Endodermal cell (in vitro differentiated cells): ENCODE measurements at regions not wholly inside any gene's neighbourhood (a gene's known extent, or its start where the extent isn't known, plus 50 kb on each side); places are given as distances from the start of the nearest gene placed in this dataset.
A peak's percentile ranks its signal among the peaks of the same experiment; 100 is the strongest.

Experiments
- DNase-seq: peaks from one replicate; pipeline ENCODE4 v3.0.0-alpha.2; 2017
- H3K27ac ChIP-seq: 2 replicates; pipeline ENCODE4 v1.5.1; 2013; ENCODE audit warnings: mild to moderate bottlenecking, low read depth, low read length, moderate library complexity
- H3K27me3 ChIP-seq: 2 replicates; pipeline ENCODE4 v1.6.1; 2013; ENCODE audit warnings: mild to moderate bottlenecking, low read length, moderate library complexity; ENCODE audit not compliant: insufficient read depth, control insufficient read depth, poor library complexity, severe bottlenecking
- H3K36me3 ChIP-seq: 2 replicates; pipeline ENCODE4 v1.7.0; 2013; ENCODE audit warnings: mild to moderate bottlenecking, low read length, moderate library complexity; ENCODE audit not compliant: control insufficient read depth, insufficient read depth
- H3K4me1 ChIP-seq: one replicate; pipeline ENCODE4 v1.7.0; 2013; ENCODE audit warnings: low read length; ENCODE audit not compliant: control insufficient read depth, insufficient read depth
- H3K4me3 ChIP-seq: 2 replicates; pipeline ENCODE4 v1.5.1; 2013; ENCODE audit warnings: mild to moderate bottlenecking, low read length, moderate library complexity
- H3K9ac ChIP-seq: 2 replicates; pipeline ENCODE4 v1.6.1; 2013; ENCODE audit warnings: mild to moderate bottlenecking, low read length, moderate library complexity; ENCODE audit not compliant: poor library complexity, severe bottlenecking; ENCODE audit errors: extremely low read depth
- H3K9me3 ChIP-seq: 2 replicates; pipeline ENCODE4 v1.6.1; 2013; ENCODE audit warnings: mild to moderate bottlenecking, low read length, moderate library complexity; ENCODE audit not compliant: control insufficient read depth
- H3K27ac Mint-ChIP-seq: 2 replicates; pipeline ENCODE4 v1.8.0; 2020; ENCODE audit warnings: mixed read lengths
- H3K27me3 Mint-ChIP-seq: 2 replicates; pipeline ENCODE4 v1.8.0; 2021; ENCODE audit warnings: mild to moderate bottlenecking, mixed read lengths; ENCODE audit not compliant: insufficient read depth
- H3K36me3 Mint-ChIP-seq: 2 replicates; pipeline ENCODE4 v1.8.0; 2020; ENCODE audit warnings: low read depth, mixed read lengths
- H3K4me1 Mint-ChIP-seq: 2 replicates; pipeline ENCODE4 v1.8.0; 2020; ENCODE audit warnings: mixed read lengths
- H3K4me3 Mint-ChIP-seq: 2 replicates; pipeline ENCODE4 v1.8.0; 2020; ENCODE audit warnings: mild to moderate bottlenecking, moderate library complexity, mixed read lengths
- H3K9me3 Mint-ChIP-seq: 2 replicates; pipeline ENCODE4 v1.8.0; 2020; ENCODE audit warnings: mild to moderate bottlenecking, mixed read lengths
- WGBS, 2 experiments: methylation state at CpG; one replicate each; pipeline versions ENCODE4 v1.1.5 to v1.1.7; 2013; ENCODE audit warnings: missing lambda C conversion rate in 2 of 2, mixed read lengths in 1 of 2; ENCODE audit not compliant: insufficient coverage in 1 of 2, insufficient read length in 1 of 2; 5-methylcytosine and 5-hydroxymethylcytosine counted together
- TF ChIP-seq, protein P1 (sequence below): fragments of 200-600 bp; sonication (generic); conservative IDR thresholded peaks from 2 replicates; pipeline ENCODE4 v1.5.0; 2021; ENCODE audit warnings: antibody characterized with exemption, mild to moderate bottlenecking

DNA sequence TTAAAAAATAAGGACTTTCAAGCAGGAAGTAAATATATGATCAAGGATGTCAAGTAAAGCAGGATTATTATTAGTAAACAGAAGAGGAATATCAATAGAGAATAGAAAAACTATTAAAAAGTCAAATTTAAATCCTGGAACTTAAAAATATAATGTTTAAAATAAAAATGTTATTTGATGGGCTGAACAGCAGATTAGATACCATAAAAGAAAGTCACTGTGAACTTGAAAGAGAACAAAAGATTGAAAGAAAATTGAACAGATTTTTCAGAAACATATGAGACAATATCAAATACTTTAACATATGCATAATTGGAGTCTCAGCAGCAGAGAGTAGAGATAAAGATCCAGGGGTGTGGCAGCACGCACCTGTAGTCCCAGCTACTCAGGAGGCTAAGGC is 1213.7 kb upstream of the AUTS2 start:
- Mint-ChIP-seq H3K36me3 (no peaks in the 10 kb centered on the region), H3K4me3 (no peak overlapping the region), H3K27ac (no peak overlapping the region), H3K4me1 (peaks cover 6% of the 10 kb centered on the region), H3K27me3 (no peaks in the 10 kb centered on the region), H3K9me3 (peaks cover 10% of the 10 kb centered on the region)
- H3K9me3 ChIP-seq, result peaks cover 19% of the 10 kb centered on the region
- H3K9ac ChIP-seq, result no peak overlapping the region
- H3K27me3 ChIP-seq, result no peaks in the 10 kb centered on the region
- WGBS, 2 experiments, result 89% methylated on average over 1 of the region's 1 CpG; no CpG with 5 or more reads in 1 of the 2 experiments
- H3K4me1 ChIP-seq, result no peaks in the 10 kb centered on the region
- TF ChIP-seq, protein P1, sequence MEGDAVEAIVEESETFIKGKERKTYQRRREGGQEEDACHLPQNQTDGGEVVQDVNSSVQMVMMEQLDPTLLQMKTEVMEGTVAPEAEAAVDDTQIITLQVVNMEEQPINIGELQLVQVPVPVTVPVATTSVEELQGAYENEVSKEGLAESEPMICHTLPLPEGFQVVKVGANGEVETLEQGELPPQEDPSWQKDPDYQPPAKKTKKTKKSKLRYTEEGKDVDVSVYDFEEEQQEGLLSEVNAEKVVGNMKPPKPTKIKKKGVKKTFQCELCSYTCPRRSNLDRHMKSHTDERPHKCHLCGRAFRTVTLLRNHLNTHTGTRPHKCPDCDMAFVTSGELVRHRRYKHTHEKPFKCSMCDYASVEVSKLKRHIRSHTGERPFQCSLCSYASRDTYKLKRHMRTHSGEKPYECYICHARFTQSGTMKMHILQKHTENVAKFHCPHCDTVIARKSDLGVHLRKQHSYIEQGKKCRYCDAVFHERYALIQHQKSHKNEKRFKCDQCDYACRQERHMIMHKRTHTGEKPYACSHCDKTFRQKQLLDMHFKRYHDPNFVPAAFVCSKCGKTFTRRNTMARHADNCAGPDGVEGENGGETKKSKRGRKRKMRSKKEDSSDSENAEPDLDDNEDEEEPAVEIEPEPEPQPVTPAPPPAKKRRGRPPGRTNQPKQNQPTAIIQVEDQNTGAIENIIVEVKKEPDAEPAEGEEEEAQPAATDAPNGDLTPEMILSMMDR, result no peak
- H3K4me3 ChIP-seq, result no peak overlapping the region
- no peak overlapping the region for H3K27ac ChIP-seq
- no peak for DNase-seq
- no peaks in the 10 kb centered on the region for H3K36me3 ChIP-seq

DNA sequence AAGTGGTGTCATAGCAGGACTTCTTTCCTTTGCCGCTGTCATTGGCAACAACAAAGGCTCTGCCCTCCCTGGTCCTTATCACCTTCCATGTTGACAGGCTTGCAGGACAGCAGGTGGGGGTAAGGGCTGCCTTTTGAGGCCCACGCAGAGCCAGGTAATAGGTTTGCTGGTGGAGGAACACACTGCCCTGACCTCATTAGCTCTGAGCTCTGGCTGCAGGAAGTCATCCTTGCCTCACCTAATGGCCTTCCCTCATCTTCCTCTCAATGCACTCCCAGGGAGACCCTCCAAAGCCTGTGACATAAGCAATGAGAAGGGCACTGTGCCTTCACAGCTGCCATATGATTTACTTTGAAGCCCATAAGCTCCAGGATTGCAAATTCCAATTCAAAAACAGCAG is 1205.2 kb upstream of the AUTS2 start:
- Histone ChIP-seq H3K4me3 (no peak overlapping the region), H3K36me3 (no peaks in the 10 kb centered on the region), H3K4me1 (no peaks in the 10 kb centered on the region), H3K27me3 (no peaks in the 10 kb centered on the region), H3K9me3 (peaks cover 5% of the 10 kb centered on the region), H3K9ac (no peak overlapping the region), H3K27ac (no peak overlapping the region)
- Mint-ChIP-seq H3K36me3 (no peaks in the 10 kb centered on the region), H3K27ac (no peak overlapping the region), H3K4me3 (no peak overlapping the region), H3K9me3 (peaks cover 13% of the 10 kb centered on the region), H3K27me3 (no peaks in the 10 kb centered on the region), H3K4me1 (peaks cover 16% of the 10 kb centered on the region)
- 44% methylated on average over 2 of the region's 2 CpGs; no CpG with 5 or more reads in 1 of the 2 experiments for WGBS, 2 experiments
- TF ChIP-seq, protein P1, result no peak
- peak; percentile 58 for DNase-seq

DNA sequence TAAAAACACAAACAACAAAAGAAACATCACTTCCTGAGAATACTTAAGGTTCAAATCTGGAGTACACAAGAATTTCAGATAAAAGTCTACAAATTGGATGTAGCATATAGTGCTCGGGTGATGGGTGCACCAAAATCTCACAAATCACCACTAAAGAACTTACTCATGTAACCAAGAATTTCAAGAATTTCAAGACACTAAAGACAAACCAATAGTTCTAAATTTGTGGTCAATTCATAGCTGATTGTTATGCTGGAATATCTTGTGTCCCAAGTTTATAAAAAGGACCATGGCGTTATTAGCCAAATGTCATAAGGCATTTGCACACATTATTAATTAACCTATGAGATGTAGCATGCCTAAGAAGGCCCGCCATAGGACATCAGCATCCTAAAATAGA is 1204.1 kb upstream of the AUTS2 start:
- Mint-ChIP-seq H3K27me3 (no peaks in the 10 kb centered on the region), H3K9me3 (peaks cover 13% of the 10 kb centered on the region), H3K4me1 (peaks cover 11% of the 10 kb centered on the region), H3K4me3 (no peak overlapping the region), H3K27ac (no peak overlapping the region), H3K36me3 (no peaks in the 10 kb centered on the region)
- Histone ChIP-seq H3K4me1 (no peaks in the 10 kb centered on the region), H3K27me3 (no peaks in the 10 kb centered on the region), H3K4me3 (no peak overlapping the region), H3K9ac (no peak overlapping the region), H3K36me3 (no peaks in the 10 kb centered on the region), H3K27ac (no peak overlapping the region), H3K9me3 (peaks cover 5% of the 10 kb centered on the region)
- TF ChIP-seq, protein P1, result no peak
- 92 to 100% methylated on average over 1 to 3 of the region's 3 CpGs for WGBS, 2 experiments
- DNase-seq, result no peak
